Fibroblast of mammary gland (primary cell): ENCODE measurements at regions not wholly inside any gene's neighbourhood (a gene's known extent, or its start where the extent isn't known, plus 50 kb on each side); places are given as distances from the start of the nearest gene placed in this dataset.

Experiments used
- DNase-seq: peaks from one replicate; pipeline ENCODE4 v3.0.0-alpha.2; 2010; ENCODE audit warnings: low read depth
- H3K4me3 ChIP-seq: 2 replicates; pipeline ENCODE4 v1.5.1; 2011; ENCODE audit warnings: low read depth, mild to moderate bottlenecking, low read length, moderate library complexity; ENCODE audit not compliant: control insufficient read depth
- TF ChIP-seq, protein P1 (sequence below): conservative IDR thresholded peaks from 2 replicates; pipeline ENCODE4 v1.5.1; 2011; ENCODE audit warnings: low read depth, low read length, inconsistent platforms; ENCODE audit not compliant: control insufficient read depth, insufficient read depth

GRCh38 chr5:57549566-57549965 lies 67.0 kb upstream of the ACTBL2 start:
- no peak for DNase-seq
- no peak overlapping the region for H3K4me3 ChIP-seq
- TF ChIP-seq, protein P1, sequence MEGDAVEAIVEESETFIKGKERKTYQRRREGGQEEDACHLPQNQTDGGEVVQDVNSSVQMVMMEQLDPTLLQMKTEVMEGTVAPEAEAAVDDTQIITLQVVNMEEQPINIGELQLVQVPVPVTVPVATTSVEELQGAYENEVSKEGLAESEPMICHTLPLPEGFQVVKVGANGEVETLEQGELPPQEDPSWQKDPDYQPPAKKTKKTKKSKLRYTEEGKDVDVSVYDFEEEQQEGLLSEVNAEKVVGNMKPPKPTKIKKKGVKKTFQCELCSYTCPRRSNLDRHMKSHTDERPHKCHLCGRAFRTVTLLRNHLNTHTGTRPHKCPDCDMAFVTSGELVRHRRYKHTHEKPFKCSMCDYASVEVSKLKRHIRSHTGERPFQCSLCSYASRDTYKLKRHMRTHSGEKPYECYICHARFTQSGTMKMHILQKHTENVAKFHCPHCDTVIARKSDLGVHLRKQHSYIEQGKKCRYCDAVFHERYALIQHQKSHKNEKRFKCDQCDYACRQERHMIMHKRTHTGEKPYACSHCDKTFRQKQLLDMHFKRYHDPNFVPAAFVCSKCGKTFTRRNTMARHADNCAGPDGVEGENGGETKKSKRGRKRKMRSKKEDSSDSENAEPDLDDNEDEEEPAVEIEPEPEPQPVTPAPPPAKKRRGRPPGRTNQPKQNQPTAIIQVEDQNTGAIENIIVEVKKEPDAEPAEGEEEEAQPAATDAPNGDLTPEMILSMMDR: no peak

GRCh38 chr5:57540823-57541222 lies 58.2 kb upstream of the ACTBL2 start:
- TF ChIP-seq, protein P1: no peak
- no peak for DNase-seq
- H3K4me3 ChIP-seq: no peak overlapping the region

DNA sequence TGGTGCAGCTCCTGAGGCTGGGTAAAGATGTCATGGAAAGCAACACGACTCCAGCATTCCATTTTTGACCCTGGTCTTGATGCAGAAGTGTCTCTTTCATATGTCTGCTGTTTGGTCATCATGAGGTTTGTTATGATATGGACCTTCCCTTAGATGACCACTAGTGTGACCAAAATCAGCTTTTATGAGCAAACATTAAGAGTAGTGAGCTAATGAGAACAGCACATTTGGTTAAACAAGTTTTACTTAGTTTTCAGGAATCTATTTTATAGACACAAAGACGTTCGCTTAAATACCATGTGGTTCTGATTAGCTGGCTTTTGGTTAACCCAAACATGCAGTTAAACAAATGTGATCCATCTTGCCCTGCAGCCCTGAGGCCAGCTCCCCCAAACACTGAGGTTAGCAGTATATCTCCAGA lies 56.7 kb upstream of the ACTBL2 start:
- DNase-seq: peak; percentile 67
- no peak overlapping the region for H3K4me3 ChIP-seq
- TF ChIP-seq, protein P1: no peak

DNA sequence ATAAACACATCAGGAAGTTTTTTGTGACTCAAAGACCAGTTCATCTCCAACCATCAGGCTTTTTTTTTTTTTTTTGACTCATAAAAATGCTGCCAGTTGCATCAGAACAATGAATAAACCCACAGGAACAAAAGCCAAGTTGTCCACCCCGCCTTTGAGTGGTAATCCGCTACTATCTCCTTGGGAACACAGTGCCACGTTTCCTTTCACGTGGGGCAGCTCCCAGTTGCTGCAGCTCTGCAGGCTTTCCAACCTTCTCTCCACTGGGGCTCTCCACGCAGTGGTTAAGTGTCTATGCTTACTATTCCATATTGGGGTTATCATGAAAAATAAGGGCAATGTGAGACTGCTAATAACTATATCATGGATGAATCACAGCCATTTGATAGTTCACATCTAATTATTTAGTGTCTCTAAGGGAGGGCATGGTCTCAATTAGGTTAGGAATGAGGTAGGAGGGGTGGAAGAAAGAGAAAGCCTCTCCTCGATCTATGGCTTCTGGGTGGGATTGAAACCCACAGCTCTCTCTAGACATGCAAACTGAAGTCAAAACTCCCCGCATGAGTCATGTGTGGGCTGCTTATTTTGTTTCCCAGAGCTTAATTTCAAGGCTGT lies 55.8 kb upstream of the ACTBL2 start:
- DNase-seq: peak; percentile 92
- TF ChIP-seq, protein P1: no peak
- H3K4me3 ChIP-seq: no peak overlapping the region

- no peak for DNase-seq
- TF ChIP-seq, protein P1: no peak
- no peak overlapping the region for H3K4me3 ChIP-seq
These were observed 55.2 kb upstream of the ACTBL2 start for GRCh38 chr5:57537811-57538210.

GRCh38 chr5:57532513-57533497 lies 50.2 kb upstream of the ACTBL2 start:
- H3K4me3 ChIP-seq: no peak overlapping the region
- TF ChIP-seq, protein P1: no peak
- peak; percentile 49 for DNase-seq
